ENCODE measurements at regions not wholly inside any gene's neighbourhood (a gene's known extent, or its start where the extent isn't known, plus 50 kb on each side); places are given as distances from the start of the nearest gene placed in this dataset.

- no peak for TF ChIP-seq NFE2L2 (IDR thresholded peaks at IDR 0.05; ENCODE audit: low read depth, low read length)
- no peak for ATAC-seq (ENCODE audit: low read depth)
- intact Hi-C loops (cut with micrococcal nuclease) (no loop called here), dilution Hi-C loops (cut with HindIII; ENCODE audit: low sequenced_read_pairs, unreplicated experiment) (no loop called here), in situ Hi-C loops (cut with MboI; ENCODE audit: low sequenced_read_pairs) (no loop called here)
- 0 out of 2 replicates have a peak, but pooled peaks cover 2% of the 10 kb centered on the region for H3K9me1 ChIP-seq (ENCODE audit: insufficient read depth, low read length)
- no peak overlapping the region for H3K4ac ChIP-seq (ENCODE audit: low read depth, low read length)
- H4K5ac ChIP-seq (ENCODE audit: low read depth, low read length), result no peak overlapping the region
- no peak overlapping the region for H4K91ac ChIP-seq (ENCODE audit: insufficient read depth, low read depth, low read length)
- H3K9me3 ChIP-seq (ENCODE audit: control insufficient read depth, insufficient read depth, low read length), result no peaks in the 10 kb centered on the region
- ChIA-PET POLR2A (ENCODE audit: unreplicated experiment) (no interaction called here), CTCF (no interaction called here)
- no peak overlapping the region for H3K4me3 ChIP-seq (ENCODE audit: insufficient read depth, low read depth, low read length)
- H2BK120ac ChIP-seq (ENCODE audit: low read depth, low read length), result no peak overlapping the region
- no peak overlapping the region for H2BK5ac ChIP-seq (ENCODE audit: low read depth, low read length, poor library complexity, severe bottlenecking)
- no peaks in the 10 kb centered on the region for H3K36me3 ChIP-seq (ENCODE audit: control insufficient read depth, insufficient read depth, low read length)
- no peak overlapping the region for H2BK20ac ChIP-seq (ENCODE audit: low read depth, low read length)
- no peaks in the 10 kb centered on the region for H3K27me3 ChIP-seq (ENCODE audit: control insufficient read depth, insufficient read depth, low read length)
- no peaks in the 10 kb centered on the region for H3K4me1 ChIP-seq (ENCODE audit: control insufficient read depth, insufficient read depth, low read length)
- H2BK15ac ChIP-seq (ENCODE audit: low read depth, low read length), result no peak overlapping the region
- no CpG with 5 or more reads among the region's 3 CpGs for WGBS, 2 experiments (ENCODE audit: extremely low coverage in 2 of 2, insufficient read length in 1 of 2)
- H3K14ac ChIP-seq (replicated peaks; ENCODE audit: low read depth, low read length), result no peak overlapping the region
- no peak overlapping the region for H2AFZ ChIP-seq (replicated peaks; ENCODE audit: low read length, poor library complexity)
- BruUV-seq (replicated peaks), result no TSS peak
- H2AK9ac ChIP-seq (replicated peaks; ENCODE audit: low read depth, low read length, poor library complexity), result no peak overlapping the region
- no peak overlapping the region for H3K23ac ChIP-seq (ENCODE audit: low read depth, low read length)
- no peaks in the 10 kb centered on the region for H4K20me1 ChIP-seq (ENCODE audit: insufficient read depth, low read length)
- H3K56ac ChIP-seq (ENCODE audit: extremely low read depth, insufficient read depth, low read length), result no peak overlapping the region
- no peak overlapping the region for H3K9ac ChIP-seq (ENCODE audit: low read depth, low read length)
- no peak overlapping the region for H3K4me2 ChIP-seq (ENCODE audit: low read depth, low read length)
- no peak overlapping the region for H2AK5ac ChIP-seq (ENCODE audit: low read depth, low read length)
- no peaks in the 10 kb centered on the region for H3K79me1 ChIP-seq (ENCODE audit: low read depth in 1 of 2, low read length in 2 of 2)
- no peak overlapping the region for H3K18ac ChIP-seq (ENCODE audit: low read depth, low read length)
- no peak overlapping the region for H4K8ac ChIP-seq (ENCODE audit: low read depth in 2 of 2, low read length in 2 of 2)
- H3K27ac ChIP-seq (ENCODE audit: insufficient read depth, low read length), result no peak overlapping the region
- DNase-seq, result peak; percentile 1
Observed at GRCh38 chr15:99845009-99845408, 111.8 kb upstream of the LYSMD4 start.
